Pancreas (tissue), 10 donors: ENCODE measurements at regions not wholly inside any gene's neighbourhood (a gene's known extent, or its start where the extent isn't known, plus 50 kb on each side); places are given as distances from the start of the nearest gene placed in this dataset.

ENCODE experiments used
- ATAC-seq, 4 donors: fragments of 200-7000 bp; cut with Tn5 transposase; one replicate each; pipeline versions ENCODE4 v1.8.0 to v1.9.1; 2020; ENCODE audit warnings: mild to moderate bottlenecking in 4 of 4, moderate library complexity in 4 of 4
- DNase-seq, 6 donors: peaks; one replicate each; pipeline ENCODE4 v3.0.0-alpha.2; 2020
- FAIRE-seq: peaks from 2 replicates; lab custom pipeline; 2012; peaks lifted over from hg19 to GRCh38; lab: Jason Lieb, UNC
- H3K27ac ChIP-seq, 4 donors: fragments of 200-600 bp; sonication (generic); 1 replicate in 3 of 4; 2 replicates in 1 of 4; pipeline versions ENCODE4 v1.5.0 to v1.8.0; 2020
- H3K27me3 ChIP-seq, 4 donors: fragments of 200-600 bp; one replicate each; pipeline ENCODE4 v1.8.0; 2021
- H3K36me3 ChIP-seq, 3 donors: fragments of 200-600 bp; sonication (generic) in 1 of 3; one replicate each; pipeline versions ENCODE4 v1.5.0 to v1.8.0; 2020 to 2021
- H3K4me1 ChIP-seq, 3 donors: fragments of 200-600 bp; one replicate each; pipeline ENCODE4 v1.8.0; 2021
- H3K4me3 ChIP-seq, 4 donors: fragments of 200-600 bp; sonication (generic) in 2 of 4; one replicate each; pipeline versions ENCODE4 v1.5.0 to v1.8.0; 2020 to 2021
- H3K9me3 ChIP-seq, 4 donors: fragments of 200-600 bp; one replicate each; pipeline ENCODE4 v1.8.0; 2021
- WGBS, 2 donors: extraction: QIAGEN DNeasy Blood & Tissue Kit; methylation state at CpG; one replicate each; pipeline ENCODE4 v1.1.7; 2013; 5-methylcytosine and 5-hydroxymethylcytosine counted together
- intact Hi-C, 3 donors: fragments of 100-400 bp; cut with DNase I; formaldehyde crosslinking; loops; one replicate each; pipeline versions ENCODE4 v1.11.1 to v1.14.2; 2022
- TF ChIP-seq, protein P1 (sequence below), 4 donors: fragments of 200-600 bp; sonication (generic) in 3 of 4; IDR thresholded peaks; one replicate each; pipeline versions ENCODE4 v1.5.0 to v1.8.0; 2021; ENCODE audit warnings: antibody characterized with exemption in 4 of 4
- donor health status: healthy with polysubstance abuse.
- donor health status: DM: no; HTN: no; CAD: no; lungs with moderate emphysema.
- donor health status: DM: no; HTN: no; CAD: no.
- donor health status: control.
- donor health status: control.
- donor health status: Bipolar disorder and iron deficiency.
- donor health status: DM: yes; HTN: yes; CAD: no.
- donor health status: DM: no; HTN: no; CAD: no.
- donor health status: DM: no; HTN: no; CAD: no.
- donor health status: DM: yes; HTN: yes; CAD: no.

DNA sequence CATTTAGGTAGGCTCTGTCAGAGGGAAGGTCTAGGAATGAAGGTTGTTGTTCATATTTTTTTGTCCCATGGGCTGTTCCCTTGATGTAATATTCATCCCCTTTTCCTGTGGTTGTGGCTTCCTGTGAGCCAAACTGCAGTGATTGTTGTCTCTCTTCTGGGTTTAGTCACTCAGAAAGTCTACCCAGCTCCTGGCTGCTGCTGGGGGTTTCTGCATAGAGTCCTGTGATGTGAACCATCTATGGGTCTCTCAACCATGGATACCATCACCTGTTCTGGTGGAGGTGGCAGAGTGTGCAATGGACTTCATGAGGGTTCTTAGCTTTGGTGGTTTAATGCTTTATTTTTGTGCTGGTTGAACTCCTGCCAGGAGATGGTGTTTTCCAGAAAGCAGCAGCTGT lies 122.8 kb downstream of the ZC4H2 start:
- intact Hi-C loops, result no loop called here
- no peaks in the 10 kb centered on the region for H3K9me3 ChIP-seq
- H3K4me1 ChIP-seq, result no peaks in the 10 kb centered on the region
- no peak overlapping the region for H3K27ac ChIP-seq
- ATAC-seq (no peak), DNase-seq (no peak), FAIRE-seq (no peak)
- H3K27me3 ChIP-seq, result no peaks in the 10 kb centered on the region
- no peaks in the 10 kb centered on the region for H3K36me3 ChIP-seq
- TF ChIP-seq, protein P1, sequence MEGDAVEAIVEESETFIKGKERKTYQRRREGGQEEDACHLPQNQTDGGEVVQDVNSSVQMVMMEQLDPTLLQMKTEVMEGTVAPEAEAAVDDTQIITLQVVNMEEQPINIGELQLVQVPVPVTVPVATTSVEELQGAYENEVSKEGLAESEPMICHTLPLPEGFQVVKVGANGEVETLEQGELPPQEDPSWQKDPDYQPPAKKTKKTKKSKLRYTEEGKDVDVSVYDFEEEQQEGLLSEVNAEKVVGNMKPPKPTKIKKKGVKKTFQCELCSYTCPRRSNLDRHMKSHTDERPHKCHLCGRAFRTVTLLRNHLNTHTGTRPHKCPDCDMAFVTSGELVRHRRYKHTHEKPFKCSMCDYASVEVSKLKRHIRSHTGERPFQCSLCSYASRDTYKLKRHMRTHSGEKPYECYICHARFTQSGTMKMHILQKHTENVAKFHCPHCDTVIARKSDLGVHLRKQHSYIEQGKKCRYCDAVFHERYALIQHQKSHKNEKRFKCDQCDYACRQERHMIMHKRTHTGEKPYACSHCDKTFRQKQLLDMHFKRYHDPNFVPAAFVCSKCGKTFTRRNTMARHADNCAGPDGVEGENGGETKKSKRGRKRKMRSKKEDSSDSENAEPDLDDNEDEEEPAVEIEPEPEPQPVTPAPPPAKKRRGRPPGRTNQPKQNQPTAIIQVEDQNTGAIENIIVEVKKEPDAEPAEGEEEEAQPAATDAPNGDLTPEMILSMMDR (IDR thresholded peaks at IDR 0.05), result no peak
- H3K4me3 ChIP-seq, result no peak overlapping the region

DNA sequence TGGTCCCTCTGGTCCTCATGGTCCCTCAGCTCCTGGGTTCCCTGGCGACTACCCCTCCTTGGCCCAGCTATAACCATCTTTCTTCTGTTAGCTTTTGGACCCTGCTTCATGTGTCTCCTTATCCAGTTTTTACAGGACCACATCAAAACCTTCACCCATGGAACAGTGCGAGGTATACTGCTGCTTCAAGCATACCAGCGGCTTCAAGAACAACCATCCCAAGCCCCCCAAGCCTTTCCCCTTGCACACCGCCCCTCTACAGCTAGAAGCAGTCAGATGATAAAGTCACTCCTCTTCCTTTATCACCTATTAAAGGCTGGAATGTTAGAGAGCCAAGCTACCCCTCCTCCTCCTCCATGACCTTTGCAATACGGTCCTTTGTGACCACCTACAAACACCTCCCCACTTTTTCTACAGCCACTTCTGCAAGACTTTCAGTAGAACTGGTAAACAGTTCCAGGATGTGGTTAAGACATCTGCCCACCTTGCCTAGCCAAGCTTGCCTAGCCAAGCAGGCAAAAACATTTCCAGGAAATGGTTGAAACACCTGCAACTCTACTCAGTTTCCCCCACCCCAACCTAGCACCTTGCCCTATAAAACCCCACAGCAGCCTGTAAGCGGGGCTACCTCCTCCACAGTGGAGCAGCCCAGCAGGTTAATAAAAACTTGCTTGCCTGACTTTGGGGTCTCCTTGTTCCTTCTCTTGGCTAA lies 125.7 kb downstream of the ZC4H2 start:
- ATAC-seq (no peak), DNase-seq (no peak), FAIRE-seq (no peak)
- TF ChIP-seq, protein P1 (IDR thresholded peaks at IDR 0.05), result no peak
- Histone ChIP-seq H3K27me3 (no peaks in the 10 kb centered on the region), H3K4me3 (no peak overlapping the region), H3K4me1 (no peaks in the 10 kb centered on the region), H3K27ac (no peak overlapping the region), H3K9me3 (no peaks in the 10 kb centered on the region), H3K36me3 (no peaks in the 10 kb centered on the region)
- intact Hi-C loops, result no loop called here
- 50 to 53% methylated on average over 6 of the region's 6 CpGs for WGBS, 2 donors

DNA sequence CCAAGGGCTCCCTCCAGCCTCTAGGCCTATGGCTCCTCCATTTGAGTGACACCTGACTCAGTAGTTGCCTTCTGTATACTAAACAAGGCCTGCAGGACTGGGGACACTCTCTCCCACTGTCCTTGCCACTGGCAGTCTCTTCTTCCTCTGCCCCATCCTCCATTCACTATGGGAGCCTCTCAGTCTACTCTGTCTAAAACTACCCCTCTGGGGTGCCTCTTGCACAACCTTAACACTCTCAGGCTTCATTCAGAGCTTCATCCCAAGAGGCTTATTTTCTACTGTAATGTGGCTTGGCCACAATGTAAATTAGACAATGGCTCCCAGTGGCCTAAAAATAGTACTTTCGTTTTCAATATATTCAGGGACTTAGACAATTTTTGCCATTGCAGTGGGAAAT lies 133.0 kb downstream of the ZC4H2 start:
- intact Hi-C loops, result no loop called here
- ATAC-seq (no peak), FAIRE-seq (no peak), DNase-seq (no peak)
- H3K36me3 ChIP-seq, result no peaks in the 10 kb centered on the region
- TF ChIP-seq, protein P1 (IDR thresholded peaks at IDR 0.05), result no peak
- no peak overlapping the region for H3K27ac ChIP-seq
- H3K27me3 ChIP-seq, result no peaks in the 10 kb centered on the region
- H3K4me1 ChIP-seq, result no peaks in the 10 kb centered on the region
- 44 to 45% methylated on average over 1 of the region's 1 CpG for WGBS, 2 donors
- H3K4me3 ChIP-seq, result no peak overlapping the region
- no peaks in the 10 kb centered on the region for H3K9me3 ChIP-seq

DNA sequence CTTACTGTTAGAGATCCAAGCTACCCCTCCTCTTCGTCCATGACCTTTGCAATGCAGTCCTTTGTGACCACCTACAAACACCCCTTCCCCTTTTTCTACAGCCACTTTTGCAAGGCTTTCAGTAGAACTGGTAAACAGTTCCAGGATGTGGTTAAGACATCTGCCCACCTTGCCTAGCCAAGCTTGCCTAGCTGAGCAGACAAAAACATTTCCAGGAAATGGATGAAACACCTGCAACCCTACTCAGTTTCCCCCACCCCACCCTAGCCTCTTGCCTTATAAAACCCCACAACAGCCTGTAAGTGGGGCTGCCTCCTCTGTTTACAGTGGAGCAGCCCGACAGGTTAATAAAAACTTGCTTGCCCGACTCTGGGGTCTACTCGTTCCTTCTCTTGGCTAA lies 133.8 kb downstream of the ZC4H2 start:
- FAIRE-seq (no peak), DNase-seq (no peak), ATAC-seq (no peak)
- 57 to 58% methylated on average over 4 of the region's 4 CpGs for WGBS, 2 donors
- Histone ChIP-seq H3K27me3 (no peaks in the 10 kb centered on the region), H3K9me3 (no peaks in the 10 kb centered on the region), H3K36me3 (no peaks in the 10 kb centered on the region), H3K4me3 (no peak overlapping the region), H3K27ac (no peak overlapping the region), H3K4me1 (no peaks in the 10 kb centered on the region)
- TF ChIP-seq, protein P1 (IDR thresholded peaks at IDR 0.05), result no peak
- intact Hi-C loops, result no loop called here

DNA sequence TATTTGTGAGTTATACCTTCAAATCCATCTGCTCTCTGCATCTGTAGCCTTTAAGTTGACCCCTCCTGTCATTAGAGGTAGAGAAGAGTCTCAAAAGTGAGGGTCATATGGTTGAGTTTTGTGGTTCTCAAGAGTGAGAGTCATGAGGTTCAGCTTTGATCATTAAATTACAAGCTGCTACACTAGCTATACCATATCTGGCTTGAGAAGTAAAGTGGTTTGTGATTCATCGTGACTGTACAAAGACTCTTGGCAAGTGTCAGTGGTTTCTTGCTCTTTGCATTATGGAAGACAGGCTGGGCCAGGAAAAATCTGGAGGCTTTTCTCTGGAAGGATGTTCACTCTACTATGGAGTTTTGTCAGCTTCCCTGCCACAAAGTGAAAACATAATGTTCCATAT lies 170.6 kb downstream of the ZC4H2 start:
- FAIRE-seq, result no peak

More for the DNA sequence above, 170.6 kb downstream of the ZC4H2 start:
- no peaks in the 10 kb centered on the region for H3K9me3 ChIP-seq
- DNase-seq (no peak), ATAC-seq (no peak)
- H3K27ac ChIP-seq, result no peak overlapping the region
- TF ChIP-seq, protein P1 (IDR thresholded peaks at IDR 0.05), result no peak
- intact Hi-C loops, result no loop called here
- H3K36me3 ChIP-seq, result no peaks in the 10 kb centered on the region
- H3K4me1 ChIP-seq, result no peaks in the 10 kb centered on the region
- H3K4me3 ChIP-seq, result no peak overlapping the region
- WGBS, 2 donors, result 70 to 84% methylated on average over 1 of the region's 1 CpG
- H3K27me3 ChIP-seq, result no peaks in the 10 kb centered on the region
